ENCODE measurements at regions not wholly inside any gene's neighbourhood (a gene's known extent, or its start where the extent isn't known, plus 50 kb on each side); places are given as distances from the start of the nearest gene placed in this dataset.

- no peak for TF ChIP-seq CTCF (IDR thresholded peaks at IDR 0.05; ENCODE audit: poor library complexity, severe bottlenecking)
- no peak for TF ChIP-seq POLR2AphosphoS5 (IDR thresholded peaks at IDR 0.05)
These were observed 121.3 kb upstream of the CACNA1A start for GRCh38 chr19:13627531-13627930.

Data from neural cell (in vitro differentiated cells).